Vagina (tissue), 2 donors: ENCODE measurements at regions not wholly inside any gene's neighbourhood (a gene's known extent, or its start where the extent isn't known, plus 50 kb on each side); places are given as distances from the start of the nearest gene placed in this dataset.

ENCODE experiments used
- POLR2A ChIP-seq, 2 donors: fragments of 450-650 bp; IDR thresholded peaks; one replicate each; pipeline ENCODE4 v1.6.1; 2017; ENCODE audit warnings: antibody characterized with exemption in 2 of 2, mild to moderate bottlenecking in 2 of 2, moderate library complexity in 2 of 2
- TF ChIP-seq, protein P1 (sequence below), 3 experiments: fragments of 450-650 bp in 2 of 3; fragments of 200-600 bp in 1 of 3; sonication (generic) in 1 of 3; IDR thresholded peaks; one replicate each; pipeline ENCODE4 v1.5.1; 2017 to 2019; ENCODE audit warnings: antibody characterized with exemption in 3 of 3, mild to moderate bottlenecking in 2 of 3, moderate library complexity in 2 of 3

GRCh38 chr6:48743738-48744137 lies 632.7 kb upstream of the PTCHD4 start:
- TF ChIP-seq, protein P1, sequence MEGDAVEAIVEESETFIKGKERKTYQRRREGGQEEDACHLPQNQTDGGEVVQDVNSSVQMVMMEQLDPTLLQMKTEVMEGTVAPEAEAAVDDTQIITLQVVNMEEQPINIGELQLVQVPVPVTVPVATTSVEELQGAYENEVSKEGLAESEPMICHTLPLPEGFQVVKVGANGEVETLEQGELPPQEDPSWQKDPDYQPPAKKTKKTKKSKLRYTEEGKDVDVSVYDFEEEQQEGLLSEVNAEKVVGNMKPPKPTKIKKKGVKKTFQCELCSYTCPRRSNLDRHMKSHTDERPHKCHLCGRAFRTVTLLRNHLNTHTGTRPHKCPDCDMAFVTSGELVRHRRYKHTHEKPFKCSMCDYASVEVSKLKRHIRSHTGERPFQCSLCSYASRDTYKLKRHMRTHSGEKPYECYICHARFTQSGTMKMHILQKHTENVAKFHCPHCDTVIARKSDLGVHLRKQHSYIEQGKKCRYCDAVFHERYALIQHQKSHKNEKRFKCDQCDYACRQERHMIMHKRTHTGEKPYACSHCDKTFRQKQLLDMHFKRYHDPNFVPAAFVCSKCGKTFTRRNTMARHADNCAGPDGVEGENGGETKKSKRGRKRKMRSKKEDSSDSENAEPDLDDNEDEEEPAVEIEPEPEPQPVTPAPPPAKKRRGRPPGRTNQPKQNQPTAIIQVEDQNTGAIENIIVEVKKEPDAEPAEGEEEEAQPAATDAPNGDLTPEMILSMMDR (IDR thresholded peaks at IDR 0.05): no peak
- TF ChIP-seq POLR2A (IDR thresholded peaks at IDR 0.05): no peak
